ENCODE measurements at regions not wholly inside any gene's neighbourhood (a gene's known extent, or its start where the extent isn't known, plus 50 kb on each side); places are given as distances from the start of the nearest gene placed in this dataset.

DNA sequence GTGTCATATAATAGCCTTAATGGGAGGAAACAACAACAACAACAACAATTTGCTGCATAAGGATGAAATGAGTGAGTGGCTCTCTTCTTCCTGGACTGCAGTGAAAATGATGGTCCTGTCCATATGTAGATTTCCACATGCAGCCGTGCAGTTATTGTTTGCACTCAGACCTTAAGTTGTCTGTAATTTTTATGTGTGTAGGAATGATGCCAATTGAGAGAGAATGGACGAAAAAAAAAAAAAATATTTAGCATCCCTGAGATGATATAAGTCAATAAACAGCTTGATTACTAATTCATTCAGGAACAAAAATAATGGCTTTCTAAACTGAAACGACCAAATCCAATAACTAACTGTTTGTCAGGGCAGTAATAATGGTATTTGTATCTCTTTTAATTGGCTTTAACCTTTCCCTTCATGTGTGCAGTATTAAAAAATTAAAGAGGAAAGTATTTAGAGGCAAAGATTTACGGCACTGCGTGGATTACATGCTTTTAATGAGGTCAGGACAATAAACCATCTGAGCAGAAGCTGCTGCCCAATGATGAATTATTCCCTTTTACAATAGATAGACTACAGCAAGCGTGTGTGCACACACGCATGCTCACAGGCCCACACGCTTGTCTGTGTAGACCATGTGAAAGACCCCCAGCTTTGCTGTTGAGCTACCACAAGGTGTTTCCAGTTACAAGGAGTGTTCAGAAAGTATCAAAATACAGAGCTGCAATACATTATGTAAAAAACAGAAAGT is 459.5 kb upstream of the WWC1 start:
- TF ChIP-seq, protein P1, sequence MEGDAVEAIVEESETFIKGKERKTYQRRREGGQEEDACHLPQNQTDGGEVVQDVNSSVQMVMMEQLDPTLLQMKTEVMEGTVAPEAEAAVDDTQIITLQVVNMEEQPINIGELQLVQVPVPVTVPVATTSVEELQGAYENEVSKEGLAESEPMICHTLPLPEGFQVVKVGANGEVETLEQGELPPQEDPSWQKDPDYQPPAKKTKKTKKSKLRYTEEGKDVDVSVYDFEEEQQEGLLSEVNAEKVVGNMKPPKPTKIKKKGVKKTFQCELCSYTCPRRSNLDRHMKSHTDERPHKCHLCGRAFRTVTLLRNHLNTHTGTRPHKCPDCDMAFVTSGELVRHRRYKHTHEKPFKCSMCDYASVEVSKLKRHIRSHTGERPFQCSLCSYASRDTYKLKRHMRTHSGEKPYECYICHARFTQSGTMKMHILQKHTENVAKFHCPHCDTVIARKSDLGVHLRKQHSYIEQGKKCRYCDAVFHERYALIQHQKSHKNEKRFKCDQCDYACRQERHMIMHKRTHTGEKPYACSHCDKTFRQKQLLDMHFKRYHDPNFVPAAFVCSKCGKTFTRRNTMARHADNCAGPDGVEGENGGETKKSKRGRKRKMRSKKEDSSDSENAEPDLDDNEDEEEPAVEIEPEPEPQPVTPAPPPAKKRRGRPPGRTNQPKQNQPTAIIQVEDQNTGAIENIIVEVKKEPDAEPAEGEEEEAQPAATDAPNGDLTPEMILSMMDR (IDR thresholded peaks at IDR 0.05), result no peak
- TF ChIP-seq ZFX (IDR thresholded peaks at IDR 0.05; ENCODE audit: borderline replicate concordance), result no peak
